ENCODE measurements at regions not wholly inside any gene's neighbourhood (a gene's known extent, or its start where the extent isn't known, plus 50 kb on each side); places are given as distances from the start of the nearest gene placed in this dataset.

- Mint-ChIP-seq H3K4me1 (no peaks in the 10 kb centered on the region), H3K27ac (no peak overlapping the region), H3K4me3 (no peak overlapping the region), H3K36me3 (ENCODE audit: low read depth) (no peaks in the 10 kb centered on the region), H3K9me3 (no peaks in the 10 kb centered on the region), H3K27me3 (no peaks in the 10 kb centered on the region)
- DNase-seq = no peak
- intact Hi-C loops (cut with micrococcal nuclease) = no loop called here
These were observed 280.3 kb downstream of the HACE1 start for GRCh38 chr6:104579310-104579863.

- no peak for DNase-seq
- no peak overlapping the region for H3K4me3 Mint-ChIP-seq
- H3K27ac Mint-ChIP-seq = no peak overlapping the region
- no peaks in the 10 kb centered on the region for H3K36me3 Mint-ChIP-seq (ENCODE audit: low read depth)
- no peaks in the 10 kb centered on the region for H3K4me1 Mint-ChIP-seq
- intact Hi-C loops (cut with micrococcal nuclease) = no loop called here
- peaks cover 1% of the 10 kb centered on the region for H3K27me3 Mint-ChIP-seq
- H3K9me3 Mint-ChIP-seq = no peaks in the 10 kb centered on the region
These were observed 284.2 kb downstream of the HACE1 start for GRCh38 chr6:104575536-104575935.

- intact Hi-C loops (cut with micrococcal nuclease) = no loop called here
- Mint-ChIP-seq H3K36me3 (ENCODE audit: low read depth) (no peaks in the 10 kb centered on the region), H3K27ac (no peak overlapping the region), H3K27me3 (peaks cover 1% of the 10 kb centered on the region), H3K4me3 (no peak overlapping the region), H3K9me3 (no peaks in the 10 kb centered on the region), H3K4me1 (no peaks in the 10 kb centered on the region)
- no peak for DNase-seq
These were observed 285.5 kb downstream of the HACE1 start for GRCh38 chr6:104574135-104574750.

- Mint-ChIP-seq H3K4me1 (no peaks in the 10 kb centered on the region), H3K36me3 (ENCODE audit: low read depth) (no peaks in the 10 kb centered on the region), H3K27ac (no peak overlapping the region), H3K9me3 (no peaks in the 10 kb centered on the region), H3K4me3 (no peak overlapping the region), H3K27me3 (peaks cover 1% of the 10 kb centered on the region)
- no peak for DNase-seq
- intact Hi-C loops (cut with micrococcal nuclease) = no loop called here
These were observed 286.4 kb downstream of the HACE1 start for GRCh38 chr6:104573350-104573749.

GRCh38 chr6:104572901-104573300 lies 286.8 kb downstream of the HACE1 start:
- Mint-ChIP-seq H3K27me3 (peaks cover 1% of the 10 kb centered on the region), H3K9me3 (no peaks in the 10 kb centered on the region), H3K36me3 (ENCODE audit: low read depth) (no peaks in the 10 kb centered on the region), H3K4me3 (no peak overlapping the region), H3K4me1 (no peaks in the 10 kb centered on the region), H3K27ac (no peak overlapping the region)
- DNase-seq = no peak
- intact Hi-C loops (cut with micrococcal nuclease) = no loop called here

- H3K4me1 Mint-ChIP-seq = no peaks in the 10 kb centered on the region
- H3K27ac Mint-ChIP-seq = no peak overlapping the region
- intact Hi-C loops (cut with micrococcal nuclease) = no loop called here
- DNase-seq = no peak
- H3K4me3 Mint-ChIP-seq = no peak overlapping the region
- no peaks in the 10 kb centered on the region for H3K27me3 Mint-ChIP-seq
- H3K9me3 Mint-ChIP-seq = no peaks in the 10 kb centered on the region
- H3K36me3 Mint-ChIP-seq (ENCODE audit: low read depth) = no peaks in the 10 kb centered on the region
These were observed 293.3 kb downstream of the HACE1 start for GRCh38 chr6:104566411-104566810.

- no peaks in the 10 kb centered on the region for H3K36me3 Mint-ChIP-seq (ENCODE audit: low read depth)
- H3K27me3 Mint-ChIP-seq = no peaks in the 10 kb centered on the region
- no peaks in the 10 kb centered on the region for H3K9me3 Mint-ChIP-seq
- H3K27ac Mint-ChIP-seq = no peak overlapping the region
- no peaks in the 10 kb centered on the region for H3K4me1 Mint-ChIP-seq
- no peak for DNase-seq
- H3K4me3 Mint-ChIP-seq = no peak overlapping the region
- intact Hi-C loops (cut with micrococcal nuclease) = no loop called here
These were observed 296.4 kb downstream of the HACE1 start for GRCh38 chr6:104563306-104563705.

- H3K27ac Mint-ChIP-seq = no peak overlapping the region
- no peaks in the 10 kb centered on the region for H3K9me3 Mint-ChIP-seq
- H3K4me3 Mint-ChIP-seq = no peak overlapping the region
- no peaks in the 10 kb centered on the region for H3K36me3 Mint-ChIP-seq (ENCODE audit: low read depth)
- H3K27me3 Mint-ChIP-seq = peaks cover 5% of the 10 kb centered on the region
- intact Hi-C loops (cut with micrococcal nuclease) = no loop called here
- DNase-seq = no peak
- H3K4me1 Mint-ChIP-seq = no peaks in the 10 kb centered on the region
These were observed 300.1 kb downstream of the HACE1 start for GRCh38 chr6:104559435-104560202.

GRCh38 chr6:104558746-104559145 lies 301.0 kb downstream of the HACE1 start:
- Mint-ChIP-seq H3K4me1 (no peaks in the 10 kb centered on the region), H3K4me3 (no peak overlapping the region), H3K27ac (no peak overlapping the region), H3K9me3 (no peaks in the 10 kb centered on the region), H3K27me3 (peaks cover 5% of the 10 kb centered on the region), H3K36me3 (ENCODE audit: low read depth) (no peaks in the 10 kb centered on the region)
- intact Hi-C loops (cut with micrococcal nuclease) = no loop called here
- no peak for DNase-seq

- H3K27ac Mint-ChIP-seq = no peak overlapping the region
- H3K27me3 Mint-ChIP-seq = peaks cover 6% of the 10 kb centered on the region
- no peaks in the 10 kb centered on the region for H3K36me3 Mint-ChIP-seq (ENCODE audit: low read depth)
- no peaks in the 10 kb centered on the region for H3K9me3 Mint-ChIP-seq
- H3K4me3 Mint-ChIP-seq = no peak overlapping the region
- DNase-seq = no peak
- H3K4me1 Mint-ChIP-seq = no peaks in the 10 kb centered on the region
- intact Hi-C loops (cut with micrococcal nuclease) = no loop called here
These were observed 311.4 kb downstream of the HACE1 start for GRCh38 chr6:104548297-104548696.

GRCh38 chr6:104541411-104541810 lies 318.3 kb downstream of the HACE1 start:
- intact Hi-C loops (cut with micrococcal nuclease) = no loop called here
- H3K36me3 Mint-ChIP-seq (ENCODE audit: low read depth) = no peaks in the 10 kb centered on the region
- no peaks in the 10 kb centered on the region for H3K9me3 Mint-ChIP-seq
- H3K27ac Mint-ChIP-seq = no peak overlapping the region
- peaks cover 7% of the 10 kb centered on the region for H3K27me3 Mint-ChIP-seq
- H3K4me1 Mint-ChIP-seq = no peaks in the 10 kb centered on the region
- no peak overlapping the region for H3K4me3 Mint-ChIP-seq
- DNase-seq = no peak

- H3K36me3 Mint-ChIP-seq (ENCODE audit: low read depth) = no peaks in the 10 kb centered on the region
- H3K9me3 Mint-ChIP-seq = no peaks in the 10 kb centered on the region
- H3K27ac Mint-ChIP-seq = no peak overlapping the region
- H3K27me3 Mint-ChIP-seq = peaks cover 10% of the 10 kb centered on the region
- no peaks in the 10 kb centered on the region for H3K4me1 Mint-ChIP-seq
- H3K4me3 Mint-ChIP-seq = no peak overlapping the region
- intact Hi-C loops (cut with micrococcal nuclease) = no loop called here
- DNase-seq = no peak
These were observed 319.0 kb downstream of the HACE1 start for GRCh38 chr6:104540743-104541142.

GRCh38 chr6:104539173-104539572 lies 320.5 kb downstream of the HACE1 start:
- no peaks in the 10 kb centered on the region for H3K9me3 Mint-ChIP-seq
- no peaks in the 10 kb centered on the region for H3K36me3 Mint-ChIP-seq (ENCODE audit: low read depth)
- H3K27ac Mint-ChIP-seq = no peak overlapping the region
- no peaks in the 10 kb centered on the region for H3K4me1 Mint-ChIP-seq
- intact Hi-C loops (cut with micrococcal nuclease) = no loop called here
- no peak for DNase-seq
- H3K4me3 Mint-ChIP-seq = no peak overlapping the region
- peaks cover 14% of the 10 kb centered on the region for H3K27me3 Mint-ChIP-seq

GRCh38 chr6:104537872-104538271 lies 321.8 kb downstream of the HACE1 start:
- Mint-ChIP-seq H3K4me1 (no peaks in the 10 kb centered on the region), H3K27me3 (peaks cover 12% of the 10 kb centered on the region), H3K9me3 (no peaks in the 10 kb centered on the region), H3K4me3 (no peak overlapping the region), H3K27ac (no peak overlapping the region), H3K36me3 (ENCODE audit: low read depth) (no peaks in the 10 kb centered on the region)
- intact Hi-C loops (cut with micrococcal nuclease) = no loop called here
- DNase-seq = no peak
